IMR-90 (cell line): ENCODE measurements at regions not wholly inside any gene's neighbourhood (a gene's known extent, or its start where the extent isn't known, plus 50 kb on each side); places are given as distances from the start of the nearest gene placed in this dataset.

Experiments
- ATAC-seq: fragments of 200-7000 bp; cut with Tn5 transposase; 2 replicates; pipeline ENCODE4 v1.9.1; 2020; ENCODE audit warnings: low read depth, mild to moderate bottlenecking, moderate library complexity
- BruUV-seq: library from RNA; stranded (reverse); fragments of 400-500 nt; replicated peaks from 2 replicates; lab custom pipeline; 2021; lab: Mats Ljungman, UMichigan
- CTCF ChIA-PET: fragments of 300-600 bp; formaldehyde crosslinking; extraction: SDS; loops from one replicate; lab custom pipeline; 2021; ENCODE audit warnings: antibody characterized with exemption; lab: Yijun Ruan, JAX
- POLR2A ChIA-PET: fragments of 300-600 bp; sonication (Branson Sonifier 250); formaldehyde crosslinking; loops from one replicate; lab custom pipeline; 2022; ENCODE audit warnings: antibody characterized with exemption; ENCODE audit not compliant: unreplicated experiment; lab: Charles Lee
- DNase-seq: peaks from one replicate; pipeline ENCODE4 v3.0.0; 2013
- H2AFZ ChIP-seq: replicated peaks from 2 replicates; pipeline ENCODE3; 2013; ENCODE audit warnings: low read length, mild to moderate bottlenecking; ENCODE audit not compliant: poor library complexity
- H2AK5ac ChIP-seq: 2 replicates; pipeline ENCODE4 v1.6.1; 2013; ENCODE audit warnings: low read depth, low read length, inconsistent platforms
- H2AK9ac ChIP-seq: replicated peaks from 2 replicates; pipeline ENCODE3; 2013; ENCODE audit warnings: mild to moderate bottlenecking, low read depth, low read length, moderate library complexity; ENCODE audit not compliant: poor library complexity
- H2BK120ac ChIP-seq: 2 replicates; pipeline ENCODE4 v1.6.1; 2013; ENCODE audit warnings: low read depth, low read length, inconsistent platforms
- H2BK15ac ChIP-seq: 3 replicates; pipeline ENCODE4 v1.6.1; 2013; ENCODE audit warnings: low read depth, low read length, inconsistent platforms
- H2BK20ac ChIP-seq: 2 replicates; pipeline ENCODE4 v1.6.1; 2013; ENCODE audit warnings: low read depth, mild to moderate bottlenecking, inconsistent platforms, low read length, moderate library complexity
- H2BK5ac ChIP-seq: 2 replicates; pipeline ENCODE4 v1.6.1; 2013; ENCODE audit warnings: mild to moderate bottlenecking, low read depth, low read length, inconsistent platforms; ENCODE audit not compliant: poor library complexity, severe bottlenecking
- H3K14ac ChIP-seq: replicated peaks from 2 replicates; pipeline ENCODE4 v1.6.1; 2013; ENCODE audit warnings: low read depth, low read length, inconsistent platforms
- H3K18ac ChIP-seq: 2 replicates; pipeline ENCODE4 v1.6.1; 2013; ENCODE audit warnings: low read depth, low read length, control low read depth
- H3K23ac ChIP-seq: 2 replicates; pipeline ENCODE4 v1.6.1; 2013; ENCODE audit warnings: low read depth, low read length, inconsistent platforms
- H3K27ac ChIP-seq: 2 replicates; pipeline ENCODE4 v1.5.1; 2013; ENCODE audit warnings: mild to moderate bottlenecking, control low read depth, low read length; ENCODE audit not compliant: insufficient read depth
- H3K27me3 ChIP-seq: 2 replicates; pipeline ENCODE4 v1.6.1; 2013; ENCODE audit warnings: low read length; ENCODE audit not compliant: control insufficient read depth, insufficient read depth
- H3K36me3 ChIP-seq: 2 replicates; pipeline ENCODE4 v1.6.1; 2013; ENCODE audit warnings: low read length, mixed read lengths; ENCODE audit not compliant: control insufficient read depth, insufficient read depth
- H3K4ac ChIP-seq: 2 replicates; pipeline ENCODE4 v1.6.1; 2013; ENCODE audit warnings: low read depth, low read length, inconsistent platforms
- H3K4me1 ChIP-seq: 2 replicates; pipeline ENCODE4 v1.6.1; 2013; ENCODE audit warnings: low read length, mixed read lengths; ENCODE audit not compliant: control insufficient read depth, insufficient read depth
- H3K4me2 ChIP-seq: 2 replicates; pipeline ENCODE4 v1.6.1; 2013; ENCODE audit warnings: low read depth, mild to moderate bottlenecking, control low read depth, low read length, moderate library complexity
- H3K4me3 ChIP-seq: 2 replicates; pipeline ENCODE4 v1.5.1; 2013; ENCODE audit warnings: low read depth, mild to moderate bottlenecking, control low read depth, low read length, moderate library complexity; ENCODE audit not compliant: insufficient read depth
- H3K56ac ChIP-seq: 2 replicates; pipeline ENCODE4 v1.6.1; 2013; ENCODE audit warnings: low read length, inconsistent platforms; ENCODE audit not compliant: insufficient read depth; ENCODE audit errors: extremely low read depth
- H3K79me1 ChIP-seq, 2 experiments: 2 replicates each; pipeline ENCODE4 v1.6.1; 2013; ENCODE audit warnings: low read length in 2 of 2, inconsistent platforms in 1 of 2, low read depth in 1 of 2
- H3K9ac ChIP-seq: 2 replicates; pipeline ENCODE4 v1.6.1; 2013; ENCODE audit warnings: low read depth, low read length, control low read depth
- H3K9me1 ChIP-seq: 2 replicates; pipeline ENCODE4 v1.6.1; 2013; ENCODE audit warnings: low read length, inconsistent platforms; ENCODE audit not compliant: insufficient read depth
- H3K9me3 ChIP-seq: 2 replicates; pipeline ENCODE4 v1.6.1; 2013; ENCODE audit warnings: low read length; ENCODE audit not compliant: control insufficient read depth, insufficient read depth
- H4K20me1 ChIP-seq: 2 replicates; pipeline ENCODE4 v1.6.1; 2013; ENCODE audit warnings: low read length, inconsistent platforms; ENCODE audit not compliant: insufficient read depth
- H4K5ac ChIP-seq: 2 replicates; pipeline ENCODE4 v1.6.1; 2013; ENCODE audit warnings: mild to moderate bottlenecking, low read depth, low read length, control low read depth
- H4K8ac ChIP-seq, 2 experiments: 2 replicates each; pipeline ENCODE4 v1.6.1; 2013; ENCODE audit warnings: low read depth in 2 of 2, low read length in 2 of 2, control low read depth in 1 of 2, inconsistent platforms in 1 of 2
- H4K91ac ChIP-seq: 2 replicates; pipeline ENCODE4 v1.6.1; 2013; ENCODE audit warnings: low read depth, low read length, inconsistent platforms; ENCODE audit not compliant: insufficient read depth
- BHLHE40 ChIP-seq: fragments of 150-350 bp; IDR thresholded peaks from 2 replicates; pipeline ENCODE4 v1.6.1; 2016; ENCODE audit warnings: mild to moderate bottlenecking, low read depth, low read length
- CHD1 ChIP-seq: IDR thresholded peaks from 2 replicates; pipeline ENCODE4 v1.6.1; 2012; ENCODE audit warnings: low read depth, low read length, improper control_type of control experiment
- ELK1 ChIP-seq: fragments of 150-350 bp; IDR thresholded peaks from 2 replicates; pipeline ENCODE4 v1.6.1; 2016; ENCODE audit warnings: low read depth, mild to moderate bottlenecking, low read length, moderate library complexity, borderline replicate concordance
- FOS ChIP-seq: fragments of 150-350 bp; IDR thresholded peaks from 2 replicates; pipeline ENCODE4 v1.6.1; 2016; ENCODE audit warnings: low read depth, low read length
- MAFK ChIP-seq: IDR thresholded peaks from 2 replicates; pipeline ENCODE4 v1.6.1; 2012; ENCODE audit warnings: low read depth, low read length, improper control_type of control experiment
- POLR2A ChIP-seq: IDR thresholded peaks from 2 replicates; pipeline ENCODE4 v1.6.1; 2012; ENCODE audit warnings: mild to moderate bottlenecking, low read depth, low read length
- RAD21 ChIP-seq: IDR thresholded peaks from 2 replicates; pipeline ENCODE4 v1.6.1; 2012; ENCODE audit warnings: low read length, improper control_type of control experiment
- RCOR1 ChIP-seq: IDR thresholded peaks from 2 replicates; pipeline ENCODE4 v1.6.1; 2012; ENCODE audit warnings: mild to moderate bottlenecking, low read length, improper control_type of control experiment; ENCODE audit not compliant: insufficient replicate concordance
- SMC3 ChIP-seq: fragments of 150-350 bp; IDR thresholded peaks from 2 replicates; pipeline ENCODE4 v1.6.1; 2016; ENCODE audit warnings: low read depth, mild to moderate bottlenecking, antibody characterized with exemption, low read length, moderate library complexity
- WGBS, 2 experiments: methylation state at CpG; one replicate each; pipeline versions ENCODE4 v1.1.5 to v1.1.7; 2013; ENCODE audit warnings: missing lambda C conversion rate in 2 of 2; ENCODE audit not compliant: insufficient read length in 1 of 2; ENCODE audit errors: extremely low coverage in 2 of 2; 5-methylcytosine and 5-hydroxymethylcytosine counted together
- dilution Hi-C: fragments of 300-500 bp; cut with HindIII; formaldehyde crosslinking; loops from one replicate; pipeline ENCODE4 v1.14.3; 2018; ENCODE audit warnings: low sequenced_read_pairs; ENCODE audit not compliant: unreplicated experiment
- in situ Hi-C: fragments of 300-500 bp; cut with MboI; formaldehyde crosslinking; loops from 3 replicates; pipeline ENCODE4 v1.14.3; 2019; ENCODE audit warnings: low sequenced_read_pairs, inconsistent platforms, mixed read lengths
- intact Hi-C: fragments of 100-400 bp; cut with micrococcal nuclease; formaldehyde crosslinking; loops from 2 replicates; pipeline ENCODE4 v1.10.0; 2022
- TF ChIP-seq, protein P1 (sequence below): conservative IDR thresholded peaks from 2 replicates; pipeline ENCODE4 v1.5.1; 2012; ENCODE audit warnings: mild to moderate bottlenecking, low read depth, low read length, improper control_type of control experiment

DNA sequence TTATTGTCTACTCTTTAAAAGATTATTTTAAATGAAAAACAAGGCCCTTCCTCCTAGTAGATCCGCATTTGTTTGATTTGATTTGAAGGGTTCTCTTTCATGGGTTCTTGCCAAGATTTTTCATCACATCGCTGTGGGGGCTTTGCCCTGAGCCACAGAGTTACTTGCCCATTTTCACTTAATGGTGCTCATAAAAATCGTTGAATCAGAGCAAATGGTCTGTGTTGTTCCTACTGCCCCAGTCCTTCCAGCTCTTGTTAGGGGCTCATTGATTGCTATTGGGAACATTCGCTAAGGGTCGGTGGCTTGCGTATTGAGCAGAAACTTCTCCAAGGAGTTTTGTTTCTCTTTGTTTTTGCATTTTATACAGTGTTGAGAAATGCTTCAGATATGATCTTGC is 1023.4 kb upstream of the CDH8 start:
- Histone ChIP-seq H3K4me1 (no peaks in the 10 kb centered on the region), H2AFZ (no peak overlapping the region), H4K8ac (no peak overlapping the region), H3K4ac (no peak overlapping the region), H3K9me1 (no peaks in the 10 kb centered on the region), H2BK120ac (no peak overlapping the region), H3K36me3 (no peaks in the 10 kb centered on the region), H3K4me3 (no peak overlapping the region), H2BK5ac (no peak overlapping the region), H3K14ac (no peak overlapping the region), H4K20me1 (no peaks in the 10 kb centered on the region), H2BK20ac (no peak overlapping the region), H2BK15ac (no peak overlapping the region), H3K23ac (no peak overlapping the region), H4K91ac (no peak overlapping the region), H3K27me3 (no peaks in the 10 kb centered on the region), H3K9ac (no peak overlapping the region), H3K18ac (no peak overlapping the region), H4K5ac (no peak overlapping the region), H3K4me2 (no peak overlapping the region), H3K9me3 (peaks cover 9% of the 10 kb centered on the region; the same call in 1 of the 2 replicates), H3K79me1 (no peaks in the 10 kb centered on the region), H2AK5ac (no peak overlapping the region), H3K27ac (no peak overlapping the region), H2AK9ac (no peak overlapping the region), H3K56ac (no peak overlapping the region)
- TF ChIP-seq RCOR1 = no peak
- TF ChIP-seq BHLHE40 = no peak
- TF ChIP-seq ELK1 = no peak
- no peak for TF ChIP-seq CHD1
- TF ChIP-seq POLR2A = no peak
- no peak for TF ChIP-seq RAD21
- no peak for TF ChIP-seq FOS
- TF ChIP-seq SMC3 = no peak
- TF ChIP-seq, protein P1, sequence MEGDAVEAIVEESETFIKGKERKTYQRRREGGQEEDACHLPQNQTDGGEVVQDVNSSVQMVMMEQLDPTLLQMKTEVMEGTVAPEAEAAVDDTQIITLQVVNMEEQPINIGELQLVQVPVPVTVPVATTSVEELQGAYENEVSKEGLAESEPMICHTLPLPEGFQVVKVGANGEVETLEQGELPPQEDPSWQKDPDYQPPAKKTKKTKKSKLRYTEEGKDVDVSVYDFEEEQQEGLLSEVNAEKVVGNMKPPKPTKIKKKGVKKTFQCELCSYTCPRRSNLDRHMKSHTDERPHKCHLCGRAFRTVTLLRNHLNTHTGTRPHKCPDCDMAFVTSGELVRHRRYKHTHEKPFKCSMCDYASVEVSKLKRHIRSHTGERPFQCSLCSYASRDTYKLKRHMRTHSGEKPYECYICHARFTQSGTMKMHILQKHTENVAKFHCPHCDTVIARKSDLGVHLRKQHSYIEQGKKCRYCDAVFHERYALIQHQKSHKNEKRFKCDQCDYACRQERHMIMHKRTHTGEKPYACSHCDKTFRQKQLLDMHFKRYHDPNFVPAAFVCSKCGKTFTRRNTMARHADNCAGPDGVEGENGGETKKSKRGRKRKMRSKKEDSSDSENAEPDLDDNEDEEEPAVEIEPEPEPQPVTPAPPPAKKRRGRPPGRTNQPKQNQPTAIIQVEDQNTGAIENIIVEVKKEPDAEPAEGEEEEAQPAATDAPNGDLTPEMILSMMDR = no peak
- TF ChIP-seq MAFK = no peak
- dilution Hi-C loops = no loop called here
- POLR2A ChIA-PET = no interaction called here
- ATAC-seq (no peak), DNase-seq (no peak)
- CTCF ChIA-PET = no interaction called here
- intact Hi-C loops = no loop called here
- in situ Hi-C loops = no loop called here
- no CpG with 5 or more reads among the region's 6 CpGs for WGBS, 2 experiments
- no TSS peak for BruUV-seq
